OCI-LY3 (cell line): ENCODE measurements at regions not wholly inside any gene's neighbourhood (a gene's known extent, or its start where the extent isn't known, plus 50 kb on each side); places are given as distances from the start of the nearest gene placed in this dataset.

Source experiments
- EZH2phosphoT487 ChIP-seq: fragments of 200-600 bp; shearing (Covaris generic); IDR thresholded peaks from 2 replicates; pipeline ENCODE4 v1.6.1; 2018; ENCODE audit warnings: antibody characterized with exemption, mixed run types, low read depth
- TF ChIP-seq, protein P1 (sequence below): fragments of 200-600, 300-600 bp; sonication (generic); IDR thresholded peaks from 2 replicates; pipeline ENCODE4 v1.5.1; 2014; ENCODE audit warnings: antibody characterized with exemption, low read length, low read depth

DNA sequence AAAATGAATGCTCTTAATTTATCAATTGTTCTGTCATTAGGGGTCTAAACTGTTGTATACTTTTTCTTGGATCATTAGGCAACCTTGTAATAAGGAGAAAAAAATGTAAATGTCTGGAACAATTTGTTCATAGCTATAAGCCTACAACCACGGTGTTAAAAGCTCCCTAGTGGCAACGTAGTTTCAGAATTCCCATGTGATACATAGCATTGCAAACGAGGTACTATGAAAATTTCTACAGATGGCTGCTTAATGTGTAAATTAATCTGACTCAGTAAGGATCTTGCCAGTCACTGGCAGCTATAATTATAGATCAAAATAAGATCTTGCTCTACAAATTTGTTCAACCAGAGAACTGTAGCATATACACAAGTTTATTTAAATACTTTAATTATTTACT is 304.1 kb upstream of the ADGRL4 start:
- TF ChIP-seq, protein P1, sequence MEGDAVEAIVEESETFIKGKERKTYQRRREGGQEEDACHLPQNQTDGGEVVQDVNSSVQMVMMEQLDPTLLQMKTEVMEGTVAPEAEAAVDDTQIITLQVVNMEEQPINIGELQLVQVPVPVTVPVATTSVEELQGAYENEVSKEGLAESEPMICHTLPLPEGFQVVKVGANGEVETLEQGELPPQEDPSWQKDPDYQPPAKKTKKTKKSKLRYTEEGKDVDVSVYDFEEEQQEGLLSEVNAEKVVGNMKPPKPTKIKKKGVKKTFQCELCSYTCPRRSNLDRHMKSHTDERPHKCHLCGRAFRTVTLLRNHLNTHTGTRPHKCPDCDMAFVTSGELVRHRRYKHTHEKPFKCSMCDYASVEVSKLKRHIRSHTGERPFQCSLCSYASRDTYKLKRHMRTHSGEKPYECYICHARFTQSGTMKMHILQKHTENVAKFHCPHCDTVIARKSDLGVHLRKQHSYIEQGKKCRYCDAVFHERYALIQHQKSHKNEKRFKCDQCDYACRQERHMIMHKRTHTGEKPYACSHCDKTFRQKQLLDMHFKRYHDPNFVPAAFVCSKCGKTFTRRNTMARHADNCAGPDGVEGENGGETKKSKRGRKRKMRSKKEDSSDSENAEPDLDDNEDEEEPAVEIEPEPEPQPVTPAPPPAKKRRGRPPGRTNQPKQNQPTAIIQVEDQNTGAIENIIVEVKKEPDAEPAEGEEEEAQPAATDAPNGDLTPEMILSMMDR, result no peak
- no peak for TF ChIP-seq EZH2phosphoT487
